DMS153 treated with DMSO at 0.1 percent for 48 hours (cell line): ENCODE measurements at regions not wholly inside any gene's neighbourhood (a gene's known extent, or its start where the extent isn't known, plus 50 kb on each side); places are given as distances from the start of the nearest gene placed in this dataset.

Experiments
- DNase-seq: peaks from one replicate; lab custom pipeline; 2025; ENCODE audit not compliant: unreplicated experiment; lab: John Stamatoyannopoulos, UW

DNA sequence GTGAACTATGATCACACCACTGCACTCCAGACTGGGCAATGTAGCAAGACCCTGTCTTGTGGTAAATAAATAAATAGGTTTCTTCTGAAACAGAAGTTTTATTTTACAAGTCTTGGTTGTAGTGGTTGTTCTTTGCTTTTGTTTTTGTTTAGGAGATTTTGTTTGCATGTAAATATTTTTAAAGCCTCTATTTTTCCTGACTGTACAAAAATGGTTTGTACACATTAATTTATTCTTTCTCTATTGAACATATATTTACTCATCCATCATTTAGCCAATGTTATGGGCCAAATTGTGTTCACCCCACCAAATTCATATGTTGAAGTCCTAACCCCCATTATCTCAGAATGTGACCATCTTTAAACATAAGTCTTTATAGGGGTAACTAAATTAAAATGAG lies 580.1 kb downstream of the EPHA4 start:
- DNase-seq: no peak

DNA sequence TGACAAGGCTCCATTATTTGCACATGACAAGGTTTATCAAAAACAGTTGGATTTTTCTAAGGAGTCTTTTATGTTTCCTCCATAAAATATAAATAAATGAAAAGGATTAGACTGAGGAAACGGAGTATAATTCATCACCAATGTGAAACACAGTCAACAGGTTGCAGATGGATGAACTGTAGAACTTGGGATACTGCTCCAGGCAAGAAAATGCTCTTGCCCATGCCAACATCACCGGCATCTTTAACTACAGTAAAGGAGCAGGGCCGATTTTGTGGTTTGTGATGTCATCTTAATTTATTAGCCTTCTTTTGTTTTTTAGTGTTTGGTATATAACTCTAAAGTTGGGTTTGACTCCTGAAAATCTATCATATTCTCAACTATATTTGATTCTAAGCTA lies 577.3 kb downstream of the EPHA4 start:
- DNase-seq: no peak

DNA sequence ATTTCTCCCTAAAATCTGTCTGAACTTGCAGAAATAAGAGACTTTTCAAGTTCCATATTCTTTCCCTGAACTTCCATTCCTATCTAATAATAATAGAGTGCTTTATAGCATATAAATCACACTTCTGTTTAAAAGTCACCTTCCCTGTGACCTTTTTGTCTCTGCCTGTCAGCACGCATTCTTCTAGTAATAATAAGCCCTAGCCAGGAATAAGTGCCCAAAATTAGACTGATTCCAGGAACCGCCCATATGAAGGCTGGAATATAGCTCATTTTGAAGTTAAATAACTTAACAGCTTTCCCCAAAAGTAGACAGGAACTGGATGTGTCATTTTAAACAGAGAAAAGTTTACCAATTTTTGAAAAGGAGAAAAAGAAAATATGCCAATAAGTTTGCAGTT lies 576.5 kb downstream of the EPHA4 start:
- no peak for DNase-seq

DNA sequence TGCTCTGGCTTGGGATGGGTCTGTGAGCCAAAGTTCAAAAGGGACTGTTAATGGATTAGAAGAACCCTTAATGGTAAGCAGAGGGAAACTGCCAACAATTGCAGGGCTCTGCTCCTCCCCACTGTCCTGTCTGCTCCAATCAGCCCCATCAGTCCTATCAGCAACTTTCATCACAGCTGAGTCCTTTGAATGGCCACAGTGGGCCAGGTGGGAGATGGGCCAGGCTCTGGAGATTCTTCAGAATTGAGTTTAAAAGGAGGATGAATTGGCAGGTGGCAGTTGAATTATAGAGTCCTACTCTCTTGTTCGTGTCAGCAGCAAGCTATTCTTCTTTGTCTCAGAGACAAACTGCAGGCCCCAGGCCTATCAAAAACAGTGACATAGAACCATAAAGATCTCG lies 573.9 kb downstream of the EPHA4 start:
- no peak for DNase-seq

DNA sequence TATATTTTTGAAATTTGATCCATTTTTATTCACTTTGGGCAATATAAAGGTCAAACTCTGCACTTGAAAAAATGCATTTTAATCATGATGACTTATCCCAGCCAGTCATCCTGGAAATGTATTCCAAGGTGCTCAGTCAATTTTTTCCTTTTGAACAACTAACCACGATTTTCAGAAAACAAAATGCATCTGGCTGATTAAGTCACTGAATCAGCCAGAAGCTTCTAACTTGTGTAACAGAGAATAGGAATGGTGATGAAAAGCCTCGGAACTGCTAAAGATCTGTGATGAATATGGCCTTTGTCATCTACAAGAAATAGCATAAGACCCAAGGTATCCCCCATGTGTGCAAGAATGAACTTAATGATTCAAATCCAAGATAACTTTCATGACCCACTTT lies 572.7 kb downstream of the EPHA4 start:
- no peak for DNase-seq

DNA sequence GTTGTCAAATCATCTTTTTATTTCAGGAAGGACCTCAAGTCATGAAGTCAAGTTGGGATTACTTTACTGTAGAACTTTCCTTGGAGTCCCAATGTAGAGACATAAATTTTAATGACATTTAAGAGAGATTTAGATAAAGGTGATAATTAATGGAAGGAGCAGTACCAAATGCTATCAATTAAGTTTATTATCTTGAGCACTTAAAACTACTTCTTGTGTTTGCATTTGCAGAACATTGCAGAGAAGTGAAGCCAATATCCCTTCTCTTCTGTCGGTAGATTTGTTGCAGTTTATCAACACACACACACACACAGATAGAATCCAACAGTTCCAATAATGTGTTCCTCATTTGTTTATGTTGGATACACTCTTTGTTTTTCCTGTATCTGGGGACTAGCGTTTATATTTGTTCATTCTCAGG lies 570.7 kb downstream of the EPHA4 start:
- no peak for DNase-seq

DNA sequence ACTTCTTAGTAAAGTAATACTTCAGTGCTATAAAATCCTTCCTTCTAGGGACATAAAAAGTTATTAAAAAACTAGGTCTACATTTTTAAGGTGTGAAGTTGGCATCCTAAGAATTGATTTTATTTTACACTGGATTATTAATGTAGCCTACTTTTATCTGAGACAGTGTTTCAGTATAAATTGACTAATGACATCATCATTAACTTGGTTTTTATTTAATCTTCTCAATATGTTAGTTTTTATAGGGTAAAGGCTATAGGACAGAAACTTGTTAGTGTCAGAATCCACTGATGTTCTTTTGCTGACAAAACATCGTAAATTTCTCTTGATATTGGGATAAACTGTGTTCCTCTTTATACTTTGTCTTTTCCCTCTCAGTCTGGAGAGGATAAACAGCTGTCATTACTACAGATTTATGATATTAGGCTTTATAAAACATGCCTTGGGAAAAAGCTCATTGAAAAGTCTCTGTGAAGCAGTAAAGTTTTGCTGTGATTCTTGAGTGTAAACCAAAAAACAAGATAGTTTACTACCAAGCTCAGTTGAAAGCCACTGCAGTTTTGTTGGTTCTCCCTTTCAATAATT lies 569.9 kb downstream of the EPHA4 start:
- no peak for DNase-seq

DNA sequence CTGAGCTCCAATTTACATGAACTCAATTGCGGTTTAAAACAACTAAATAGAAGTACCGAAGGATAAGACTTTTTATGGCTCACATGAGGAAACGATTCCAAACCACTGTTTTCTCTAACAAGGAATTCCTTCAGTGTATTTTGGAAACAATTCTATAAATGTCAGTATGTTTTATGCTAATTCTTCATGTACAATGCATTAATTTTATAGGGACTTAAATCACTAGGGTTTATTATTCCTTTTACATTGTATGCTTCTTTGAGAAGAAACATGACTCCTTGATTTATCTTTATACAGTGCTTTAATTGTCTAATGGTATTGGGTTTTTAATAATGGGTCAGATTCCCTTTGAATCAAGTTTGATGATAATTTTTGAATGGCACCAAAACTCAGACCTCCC lies 566.8 kb downstream of the EPHA4 start:
- DNase-seq: no peak

DNA sequence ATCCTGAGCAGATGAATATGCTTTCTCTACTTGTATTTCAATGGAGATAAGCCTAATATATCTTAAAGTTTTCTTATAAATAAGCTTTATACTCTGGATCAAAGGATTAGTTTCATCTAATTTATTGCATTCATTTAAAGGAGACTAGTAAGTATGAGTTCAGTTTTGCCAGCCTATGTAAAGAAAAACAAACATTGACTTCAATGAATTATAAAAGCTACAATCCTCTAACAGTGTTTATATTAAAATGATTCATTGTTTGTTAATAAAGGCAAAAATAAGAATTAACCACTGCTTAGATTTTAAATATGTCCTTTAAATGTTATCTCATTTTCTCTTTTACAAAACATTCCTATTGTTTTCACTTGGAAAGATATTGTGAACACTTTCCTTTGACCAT lies 566.0 kb downstream of the EPHA4 start:
- no peak for DNase-seq

DNA sequence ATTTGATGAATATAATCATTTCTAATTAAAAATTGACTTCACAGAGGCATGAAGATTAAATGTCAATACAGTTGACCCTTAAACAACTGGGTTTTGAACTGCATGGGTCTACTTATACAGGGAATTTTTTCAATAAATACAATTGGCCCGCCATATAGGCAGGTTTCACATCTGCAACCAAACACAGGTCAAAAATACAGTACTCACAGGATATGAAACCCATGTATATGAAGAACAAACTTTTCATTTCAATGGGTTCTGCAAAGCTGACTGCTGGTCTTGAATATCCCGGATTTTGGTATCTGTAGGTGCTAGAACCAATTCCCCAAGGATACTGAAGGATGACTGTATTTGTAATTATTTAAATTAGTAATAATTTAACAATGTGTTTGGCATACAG lies 555.6 kb downstream of the EPHA4 start:
- no peak for DNase-seq

DNA sequence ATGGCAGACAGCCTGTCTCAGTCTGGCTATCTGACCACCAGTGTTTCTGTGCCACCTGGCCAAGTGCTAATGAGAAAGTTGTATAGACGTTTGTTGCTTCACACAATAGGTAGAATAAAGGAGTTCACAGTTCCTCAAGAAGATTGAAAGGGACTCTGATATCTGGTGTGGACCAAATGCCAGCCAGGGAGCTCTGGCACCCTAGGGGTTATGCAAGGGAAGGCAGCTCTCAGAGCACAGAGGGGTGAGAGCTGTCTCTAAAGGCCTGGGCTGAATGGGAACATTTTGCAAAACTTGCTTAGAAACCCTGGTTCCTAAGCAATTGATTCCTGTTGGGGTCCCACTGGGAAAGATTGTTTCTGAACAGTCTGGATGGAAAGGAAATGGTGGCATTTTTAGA lies 553.8 kb downstream of the EPHA4 start:
- DNase-seq: no peak

DNA sequence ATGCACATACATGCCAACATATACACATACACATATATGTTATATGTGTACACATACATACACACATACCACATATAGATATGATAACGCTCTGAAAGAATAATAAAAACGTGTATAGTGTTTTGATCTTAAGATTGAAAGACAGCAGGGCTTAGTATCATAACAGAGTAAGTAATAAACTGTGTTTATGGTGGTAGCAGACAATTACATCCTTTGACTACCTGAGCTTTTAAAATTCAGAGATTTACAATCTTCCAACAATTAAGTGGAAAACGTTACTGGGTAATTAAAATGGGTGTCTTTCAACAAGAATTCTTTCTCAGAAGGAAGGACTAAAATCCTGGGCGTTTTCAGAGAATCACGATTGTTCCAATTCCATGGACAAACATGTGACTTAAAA lies 552.4 kb downstream of the EPHA4 start:
- no peak for DNase-seq

DNA sequence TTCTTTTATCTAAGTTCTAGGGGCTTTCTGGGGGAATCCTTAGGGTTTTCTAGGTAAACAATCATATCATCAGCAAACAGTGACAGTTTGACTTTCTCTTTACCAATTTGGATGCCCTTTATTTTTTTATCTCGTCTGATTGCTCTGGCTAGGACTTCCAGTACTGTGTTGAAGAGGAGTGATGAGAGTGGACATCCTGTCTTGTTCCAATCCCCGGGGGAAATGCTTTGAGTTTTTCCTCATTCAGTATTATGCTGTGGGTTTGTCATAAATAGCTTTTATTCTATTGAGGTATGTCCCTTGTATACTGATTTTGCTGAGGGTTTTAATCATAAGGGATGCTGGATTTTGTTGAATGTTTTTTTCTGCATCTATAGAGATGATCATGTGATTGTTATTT lies 549.5 kb downstream of the EPHA4 start:
- no peak for DNase-seq

DNA sequence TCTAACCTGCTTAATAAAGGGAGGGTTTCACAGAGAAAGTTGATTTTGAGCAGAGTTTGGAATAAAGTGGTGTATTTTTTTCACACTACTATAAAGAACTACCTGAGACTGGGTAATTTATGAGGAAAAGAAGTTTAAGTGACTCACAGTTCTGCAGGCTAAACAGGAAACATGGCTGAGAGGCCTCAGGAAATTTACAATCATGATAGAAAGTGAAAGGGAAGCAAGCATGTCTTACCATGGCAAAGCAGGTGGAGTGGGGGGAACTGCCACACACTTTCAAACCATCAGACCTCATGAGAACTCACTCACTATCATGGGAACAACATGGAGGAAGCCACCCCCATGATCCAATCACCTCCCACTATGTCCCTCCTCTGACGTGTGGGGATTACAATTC lies 546.7 kb downstream of the EPHA4 start:
- no peak for DNase-seq

DNA sequence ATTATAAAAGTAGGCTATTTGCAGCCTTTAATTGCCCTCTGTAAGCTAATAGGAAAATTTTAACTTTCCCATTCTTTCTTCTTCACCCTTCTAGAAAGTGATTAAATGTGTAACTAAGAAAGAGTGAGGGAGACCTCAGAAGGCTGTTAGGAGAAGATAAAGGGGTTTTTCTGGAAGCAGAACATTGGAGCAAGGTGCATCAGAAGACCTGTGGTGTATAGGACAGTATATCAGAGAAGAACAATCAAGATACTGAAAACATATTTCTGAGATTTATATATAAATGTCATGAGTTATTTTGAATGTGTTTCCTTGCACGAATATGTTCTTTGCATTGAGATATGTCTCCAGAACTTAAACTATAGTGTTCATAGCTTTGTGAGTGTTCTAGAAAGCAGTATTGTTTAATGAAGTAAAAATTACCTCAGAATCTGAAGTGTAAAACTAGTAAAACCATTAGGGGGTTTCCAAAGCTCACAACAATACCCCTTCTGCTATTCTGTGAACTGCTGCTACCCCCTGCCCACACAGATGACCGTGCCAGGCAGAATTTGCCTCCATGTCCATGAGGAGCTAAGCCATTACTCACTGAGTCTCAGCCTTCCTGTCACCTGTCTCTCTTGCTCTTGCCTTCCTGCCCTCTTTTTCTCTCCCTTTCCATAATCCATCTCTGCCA lies 537.9 kb downstream of the EPHA4 start:
- DNase-seq: no peak

DNA sequence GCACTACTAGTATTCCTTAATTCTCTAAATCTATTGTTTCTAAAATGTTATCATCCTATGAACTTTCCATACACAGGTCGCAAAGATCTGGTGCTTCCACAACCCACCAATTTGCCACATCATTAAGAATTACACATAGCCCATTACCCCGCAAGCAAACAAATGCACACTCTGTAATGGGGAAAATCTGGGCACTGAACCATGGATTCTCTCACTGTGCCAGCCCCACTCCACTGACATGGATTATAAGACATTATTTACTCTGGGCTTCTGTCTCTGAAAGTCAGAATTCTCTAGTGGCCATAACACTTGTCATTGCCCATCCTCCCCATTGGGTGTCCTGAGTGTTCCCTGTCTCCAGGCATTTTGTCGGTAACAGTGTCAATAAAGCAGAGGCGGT lies 537.1 kb downstream of the EPHA4 start:
- DNase-seq: no peak

DNA sequence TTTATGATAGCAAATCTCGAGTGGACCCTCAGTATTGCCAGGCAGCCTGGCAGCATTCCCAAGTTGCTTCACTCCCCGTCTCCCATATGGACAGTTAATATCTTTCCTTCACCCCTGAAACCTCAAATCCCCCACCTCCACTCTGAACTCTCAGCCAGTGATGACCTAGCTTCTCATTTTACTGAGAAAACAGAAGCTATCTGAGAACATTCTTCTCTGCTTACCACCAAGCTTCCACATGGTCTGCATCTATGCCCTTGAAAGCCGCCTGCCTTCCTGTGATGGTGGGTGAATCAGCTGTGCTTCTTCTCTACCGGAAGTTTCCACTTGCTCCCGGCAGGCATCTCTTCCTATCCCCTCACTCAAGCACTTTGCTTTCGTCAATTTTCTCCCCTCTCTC lies 529.2 kb downstream of the EPHA4 start:
- DNase-seq: no peak

DNA sequence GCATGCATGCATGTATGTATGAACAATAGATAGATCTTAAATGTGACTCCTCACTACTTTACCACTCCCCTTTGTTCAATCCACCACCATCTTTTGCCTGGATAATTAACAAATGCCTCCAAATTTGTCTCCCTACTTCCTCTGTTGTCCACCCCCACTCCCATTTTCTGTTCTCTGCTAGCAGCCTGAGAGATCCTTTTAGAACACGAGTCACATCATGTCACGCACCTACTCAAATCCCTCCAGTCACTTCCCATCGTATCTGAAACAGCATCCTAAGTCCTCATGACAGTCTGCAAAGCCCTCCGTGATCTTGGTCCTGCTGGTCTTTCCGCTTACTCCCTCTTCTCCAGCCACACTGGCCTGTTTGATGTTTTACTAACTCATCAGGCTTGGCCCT lies 527.3 kb downstream of the EPHA4 start:
- no peak for DNase-seq

DNA sequence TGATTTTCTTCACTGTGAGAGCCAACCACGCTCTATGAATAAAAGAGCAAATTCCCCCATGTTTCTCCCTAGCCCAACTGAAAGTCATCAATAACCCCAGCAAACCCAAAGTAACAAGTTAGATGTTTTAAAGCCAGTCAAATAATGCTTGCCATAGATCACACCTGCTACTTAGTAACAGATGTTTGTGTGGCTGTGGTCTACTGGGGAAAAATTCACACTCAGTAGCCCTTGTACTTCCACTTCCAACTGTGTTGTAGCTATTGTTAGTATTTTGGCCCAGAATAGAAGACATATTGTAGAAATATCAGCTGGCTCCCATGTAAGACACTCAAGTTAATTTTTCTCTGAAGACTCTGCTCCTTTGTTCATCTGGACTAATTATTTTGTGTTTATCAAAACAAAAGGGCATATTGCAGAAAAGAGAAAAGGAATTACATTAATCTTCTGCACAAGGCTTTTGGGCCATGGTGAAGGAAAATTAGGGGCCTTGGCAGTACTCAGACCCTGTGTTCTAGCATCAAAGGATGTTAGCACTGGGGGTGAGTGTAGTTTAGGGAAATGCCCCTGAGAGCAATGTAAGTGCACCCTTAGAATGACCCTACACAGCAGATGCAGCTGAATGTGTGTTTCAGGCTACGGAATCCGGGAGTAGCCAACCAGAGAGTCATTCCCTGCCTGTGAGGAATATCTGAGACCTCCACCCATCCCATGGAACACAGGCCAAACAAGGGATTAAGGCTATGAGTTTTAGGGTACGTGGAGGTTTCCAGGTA lies 521.9 kb downstream of the EPHA4 start:
- no peak for DNase-seq

DNA sequence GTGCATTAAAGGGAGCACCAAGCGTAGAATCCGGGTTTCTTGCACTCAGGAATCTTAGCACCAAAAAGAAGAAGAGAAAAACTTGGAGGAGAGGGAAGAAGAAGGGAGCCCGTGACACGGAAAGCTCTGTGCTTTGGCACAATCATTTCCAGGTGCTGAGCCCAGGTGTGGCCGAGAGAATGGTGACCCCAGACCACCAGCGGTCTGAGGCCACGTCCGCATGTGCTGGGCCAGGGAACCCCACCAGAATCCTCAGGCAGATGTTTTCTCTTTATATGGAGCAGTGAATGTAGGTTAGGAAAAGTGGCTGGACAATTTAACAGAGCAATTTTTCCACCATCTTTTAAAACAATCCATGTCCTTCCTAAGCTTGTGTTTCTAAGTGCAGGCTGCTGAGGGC lies 520.9 kb downstream of the EPHA4 start:
- no peak for DNase-seq

DNA sequence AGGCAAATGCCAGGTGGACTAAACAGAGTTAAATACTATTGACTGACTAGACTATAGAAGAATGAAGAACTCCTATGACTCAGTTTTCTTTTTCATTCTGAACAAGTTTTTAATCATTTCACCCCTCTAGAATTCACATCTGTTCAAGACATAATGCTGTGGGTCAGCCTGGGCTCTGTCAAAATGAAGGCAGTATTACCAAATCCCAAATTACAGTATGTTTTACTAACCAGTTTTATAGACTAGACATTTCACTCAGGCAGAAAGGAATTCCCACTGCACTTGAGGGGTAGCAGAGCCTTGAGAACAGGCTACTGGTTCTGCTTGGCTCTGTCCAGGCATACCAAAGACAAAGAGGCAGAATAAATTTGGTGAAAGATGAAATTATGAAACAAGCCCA lies 511.7 kb downstream of the EPHA4 start:
- DNase-seq: no peak

DNA sequence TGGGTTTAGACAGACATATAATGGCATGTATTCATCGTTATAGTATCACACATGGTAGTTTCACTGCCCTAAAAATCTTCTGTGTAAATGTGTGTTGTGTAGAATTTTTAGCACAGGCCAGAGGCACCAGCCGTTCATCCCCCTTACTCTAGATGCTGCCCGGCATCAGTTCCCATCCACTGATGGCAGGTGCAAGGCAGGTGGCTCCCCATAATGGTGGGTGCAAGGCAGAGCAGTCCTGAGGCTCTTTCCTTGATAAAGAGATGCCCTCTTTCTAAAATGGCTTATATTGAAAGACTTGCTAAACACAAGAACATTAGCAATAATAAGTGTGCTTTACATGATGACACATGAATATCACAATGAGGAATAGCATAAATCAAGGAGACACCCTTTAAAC lies 508.5 kb downstream of the EPHA4 start:
- no peak for DNase-seq
